ENCODE measurements at regions not wholly inside any gene's neighbourhood (a gene's known extent, or its start where the extent isn't known, plus 50 kb on each side); places are given as distances from the start of the nearest gene placed in this dataset.
"Not testable (repeated sequence)": the region's sequence is repeated elsewhere in the genome, so short reads cannot be mapped to it uniquely, and the experiment has no call there.

DNA sequence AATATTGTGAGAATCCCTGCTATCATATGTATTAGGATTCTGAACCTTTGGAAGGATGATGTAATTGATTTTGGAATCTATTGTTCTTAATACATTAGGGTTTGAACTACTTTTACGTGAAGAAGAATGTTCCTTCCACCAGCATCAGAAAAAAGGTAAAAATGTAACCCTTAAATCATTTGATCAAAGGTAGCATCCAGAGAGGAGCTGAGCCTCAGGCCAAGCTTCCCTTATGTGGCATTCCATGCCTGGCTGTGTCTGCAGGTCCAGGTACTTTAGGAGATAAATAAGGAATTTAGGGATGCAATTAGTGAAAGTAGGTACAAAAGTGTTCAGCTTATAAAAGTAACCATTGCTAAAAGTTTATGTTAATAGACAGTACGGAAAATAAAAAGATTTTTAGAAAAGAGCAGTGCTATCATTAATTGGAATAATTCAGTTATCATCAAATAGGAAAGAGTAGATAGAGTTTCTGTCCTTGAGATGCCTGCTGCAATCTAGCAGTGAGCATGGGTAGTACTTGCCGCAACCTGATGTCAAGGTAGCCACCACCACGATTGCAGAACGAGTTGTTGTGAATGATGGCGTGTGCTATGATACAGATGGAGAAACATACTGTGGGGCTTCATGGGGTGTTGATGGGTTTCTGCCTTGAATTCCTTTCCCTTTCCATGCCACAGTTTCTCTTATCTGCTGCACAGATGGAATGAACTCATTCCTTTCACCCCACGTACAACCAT is 228.8 kb downstream of the GATA3 start:
- DNase-seq: no peak

DNA sequence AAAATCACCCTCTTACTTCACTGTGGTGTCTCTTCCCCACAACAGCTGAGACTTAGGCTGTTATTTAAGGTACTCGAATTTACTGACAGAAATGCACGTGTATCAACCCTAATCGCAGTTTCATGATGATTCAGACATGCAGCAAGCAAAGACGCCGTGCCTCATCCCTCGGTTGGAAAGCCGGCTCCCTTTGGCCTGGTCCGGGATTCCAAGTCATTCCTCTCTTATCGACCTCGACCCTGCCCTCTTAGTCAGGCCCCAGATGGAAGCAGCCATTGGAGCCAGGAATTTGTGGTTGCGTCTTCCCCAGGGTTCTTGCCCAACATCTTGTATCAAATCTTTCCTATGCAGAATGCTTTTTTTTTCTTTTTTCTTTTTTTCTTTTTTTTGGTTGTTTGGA is 229.5 kb downstream of the GATA3 start:
- no peak for DNase-seq

- not testable (repeated sequence) for DNase-seq
Measured at GRCh38 chr10:8285970-8286369, 231.5 kb downstream of the GATA3 start.

- DNase-seq: no peak
Measured at GRCh38 chr10:8288600-8288999, 234.1 kb downstream of the GATA3 start.

- DNase-seq: no peak
Measured at GRCh38 chr10:8289186-8289924, 234.9 kb downstream of the GATA3 start.

DNA sequence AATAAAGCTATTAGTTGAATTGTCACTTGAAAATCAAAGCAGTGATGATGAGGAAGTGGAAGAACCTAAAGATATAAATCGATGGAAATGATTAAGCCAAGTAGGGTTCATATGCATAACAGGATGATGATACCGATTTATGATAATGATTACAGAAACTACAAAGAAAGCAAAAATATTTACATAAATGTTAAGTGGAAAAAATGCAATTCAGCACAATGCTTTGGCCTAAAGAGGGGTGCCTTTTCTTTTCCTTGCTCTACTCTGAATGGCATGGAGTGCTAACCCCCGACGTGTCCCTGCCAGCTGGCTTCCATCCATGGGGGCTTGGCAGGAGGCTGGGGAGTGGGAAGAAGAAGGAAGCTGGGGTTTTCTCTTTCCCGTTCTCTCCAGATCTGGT is 240.3 kb downstream of the GATA3 start:
- DNase-seq: no peak

DNA sequence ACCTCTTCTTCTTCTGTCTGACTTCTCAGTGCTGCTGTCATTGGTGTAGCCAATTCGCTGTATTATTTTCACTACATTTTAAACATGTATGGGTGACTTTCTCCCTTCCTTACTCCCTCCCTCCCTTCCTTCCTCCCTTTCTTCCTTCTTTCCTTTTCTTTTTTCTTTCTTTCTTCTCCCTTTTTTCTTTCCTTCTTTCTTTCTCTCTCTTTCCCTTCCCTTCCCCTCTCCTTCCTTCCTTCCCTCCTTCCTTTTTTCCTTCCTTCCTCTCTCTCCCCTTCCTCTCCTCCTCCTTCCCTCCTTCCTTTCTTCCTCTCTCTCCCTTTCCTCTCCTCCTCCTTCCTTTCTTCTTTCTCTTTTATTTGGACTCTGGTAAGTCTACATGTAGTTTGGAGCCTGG is 240.8 kb downstream of the GATA3 start:
- DNase-seq: no peak

DNA sequence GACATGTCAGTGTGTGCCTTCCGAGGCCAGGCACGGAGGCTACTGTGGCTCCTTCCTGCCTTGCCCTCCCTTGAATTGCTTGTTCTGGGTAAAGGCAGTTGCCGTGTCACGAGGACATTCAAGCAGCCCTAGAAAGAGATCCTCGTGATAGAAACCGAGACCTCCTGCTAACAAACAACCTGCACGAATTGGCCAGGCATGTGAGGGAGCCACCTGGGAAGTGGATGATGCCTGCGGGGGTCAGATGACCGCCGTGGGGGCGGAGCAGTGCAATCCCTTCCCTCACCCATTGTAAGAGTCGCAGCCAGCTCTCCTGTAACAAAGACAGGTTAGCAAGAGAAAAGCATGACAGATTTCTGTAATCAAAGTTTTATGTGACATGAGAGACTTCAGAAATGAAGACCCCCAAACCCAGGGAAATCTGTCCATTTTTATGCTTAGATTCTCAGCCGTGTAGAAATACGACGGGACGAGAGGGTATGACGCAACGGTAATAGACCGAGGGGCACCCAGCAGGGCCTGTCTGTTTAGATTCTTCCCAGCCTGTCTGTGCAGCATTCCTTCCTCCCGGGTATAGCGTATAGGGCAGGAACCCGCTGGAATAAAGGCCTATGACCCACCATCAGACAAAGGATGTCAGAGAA is 241.7 kb downstream of the GATA3 start:
- no peak for DNase-seq

DNA sequence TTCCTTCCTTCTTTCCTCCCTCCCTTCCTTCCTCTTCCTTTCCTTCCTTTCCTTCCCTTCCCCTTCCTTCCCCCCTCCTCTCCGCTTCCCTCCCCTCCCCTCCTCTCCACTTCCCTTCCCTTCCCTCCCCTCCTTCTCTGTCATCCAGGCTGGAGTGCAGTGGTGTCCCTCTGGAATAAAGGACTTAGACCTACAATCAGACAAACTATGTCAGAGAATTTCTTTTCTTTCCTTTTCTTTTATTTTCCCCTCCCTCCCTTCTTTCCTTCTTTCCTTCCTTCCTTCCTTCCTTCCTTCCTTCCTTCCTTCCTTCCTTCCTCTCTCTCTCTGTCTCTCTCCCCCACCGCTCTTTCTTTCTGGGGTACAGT is 242.2 kb downstream of the GATA3 start:
- no peak for DNase-seq

GRCh38 chr10:8297107-8297506 is 242.6 kb downstream of the GATA3 start:
- no peak for DNase-seq

DNA sequence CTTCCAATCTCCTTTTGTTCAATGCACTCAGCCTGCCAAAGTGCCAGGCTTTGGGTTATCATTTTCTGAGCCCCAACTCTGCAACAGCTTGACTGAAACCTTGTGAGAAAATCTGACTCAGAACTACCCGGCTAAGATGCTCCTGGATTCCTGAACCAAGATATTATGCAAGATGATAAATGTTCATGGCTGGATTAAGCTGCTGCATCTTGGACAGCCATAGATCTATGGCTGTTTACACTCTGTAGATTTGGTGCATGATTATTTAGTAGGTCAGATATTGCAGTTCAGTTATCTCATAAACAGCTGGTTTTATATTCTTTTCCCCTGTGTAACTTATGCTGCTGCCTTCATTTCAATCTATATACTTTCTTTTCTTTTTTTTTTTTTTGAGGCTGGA is 243.5 kb downstream of the GATA3 start:
- no peak for DNase-seq

DNA sequence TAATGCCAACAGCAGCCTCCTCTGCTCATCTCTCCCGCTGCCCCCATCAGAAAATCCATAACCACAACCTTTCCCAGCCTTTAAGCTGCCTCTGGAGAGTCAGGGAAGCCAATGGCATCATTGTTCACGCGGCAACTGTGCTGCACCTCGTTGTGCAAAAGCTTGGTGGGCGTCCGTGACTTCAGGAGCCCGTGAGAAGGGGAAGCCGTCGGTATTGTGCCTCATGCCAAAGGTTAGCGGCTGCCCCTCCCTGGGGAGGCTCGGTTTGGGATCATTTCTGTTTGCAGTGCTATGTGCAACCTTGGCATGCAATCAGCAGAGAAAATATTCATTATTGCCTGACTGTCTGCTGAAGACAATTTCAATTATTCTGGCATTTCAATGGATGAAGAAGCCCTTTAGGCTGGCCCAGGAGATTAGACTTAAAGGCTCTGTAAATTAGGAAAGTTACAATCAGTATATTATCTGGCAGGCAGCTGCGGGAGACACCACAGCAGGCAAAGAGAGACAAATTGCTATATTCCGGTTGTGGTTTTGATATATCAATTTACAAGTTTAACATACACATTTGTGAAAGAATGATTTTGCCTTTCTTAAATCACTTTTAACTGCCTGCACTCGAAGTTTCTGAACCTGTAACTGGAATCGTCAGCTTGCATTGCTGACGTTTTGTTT is 244.5 kb downstream of the GATA3 start:
- no peak for DNase-seq

DNA sequence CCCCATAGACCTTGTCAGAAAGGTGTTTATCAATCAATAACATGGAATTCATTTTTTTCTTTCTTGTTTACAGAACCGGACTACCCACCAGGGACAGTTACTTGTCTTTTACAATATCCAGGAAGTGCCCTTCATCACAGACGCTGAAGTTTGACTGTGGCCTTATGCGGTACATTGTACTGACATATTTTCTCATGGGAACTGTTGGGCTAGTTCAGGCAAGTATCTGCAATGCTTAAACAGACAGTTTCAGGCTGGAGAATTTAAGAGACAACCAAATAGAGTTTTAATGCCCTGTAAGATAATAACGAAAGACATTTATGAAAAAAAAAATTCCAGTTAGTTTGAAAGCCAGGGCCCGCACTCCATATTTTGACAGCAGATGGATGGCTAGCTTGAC is 246.4 kb downstream of the GATA3 start:
- DNase-seq: no peak

DNA sequence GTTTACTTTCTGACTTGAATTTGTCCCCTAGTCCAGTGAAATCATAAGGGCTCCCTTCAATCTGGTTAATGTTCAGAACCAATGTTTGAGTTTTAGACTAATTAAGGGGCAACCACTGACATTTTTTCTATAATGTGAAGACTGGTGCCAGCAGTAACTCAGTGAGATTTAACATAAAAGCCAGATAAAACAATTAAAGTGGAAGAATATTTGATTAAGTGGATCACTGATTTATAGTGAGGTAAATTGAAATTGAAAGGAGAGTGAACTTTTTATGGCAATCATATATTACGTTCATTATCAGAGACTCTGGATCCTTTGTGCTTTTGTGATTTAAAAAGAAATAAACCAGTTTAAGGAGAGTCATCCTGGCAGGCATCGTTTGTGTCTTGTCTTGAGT is 246.8 kb downstream of the GATA3 start:
- DNase-seq: no peak

GRCh38 chr10:8301831-8302230 is 247.3 kb downstream of the GATA3 start:
- no peak for DNase-seq

- no peak for DNase-seq
Measured at GRCh38 chr10:8302565-8302964, 248.1 kb downstream of the GATA3 start.

DNA sequence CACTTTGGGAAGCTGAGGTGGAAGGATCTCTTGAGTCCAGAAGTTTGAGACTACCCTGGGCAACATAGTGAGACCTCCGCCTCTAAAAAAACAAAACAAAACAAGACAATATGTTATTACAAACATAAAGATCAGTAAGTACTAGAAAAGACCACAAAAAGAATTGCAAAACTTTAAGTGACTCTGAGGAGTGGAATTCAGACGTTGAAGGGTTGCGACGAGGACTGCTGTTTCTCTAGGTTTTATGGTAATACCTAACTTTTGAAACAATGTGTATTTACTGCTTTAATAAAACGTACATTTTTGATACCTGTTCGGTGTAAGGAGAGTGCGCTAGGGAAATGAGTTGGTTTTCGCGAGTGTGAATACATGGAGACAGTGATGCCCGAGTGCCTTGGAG is 250.4 kb downstream of the GATA3 start:
- DNase-seq: no peak

GRCh38 chr10:8305876-8306652 is 251.6 kb downstream of the GATA3 start:
- no peak for DNase-seq

DNA sequence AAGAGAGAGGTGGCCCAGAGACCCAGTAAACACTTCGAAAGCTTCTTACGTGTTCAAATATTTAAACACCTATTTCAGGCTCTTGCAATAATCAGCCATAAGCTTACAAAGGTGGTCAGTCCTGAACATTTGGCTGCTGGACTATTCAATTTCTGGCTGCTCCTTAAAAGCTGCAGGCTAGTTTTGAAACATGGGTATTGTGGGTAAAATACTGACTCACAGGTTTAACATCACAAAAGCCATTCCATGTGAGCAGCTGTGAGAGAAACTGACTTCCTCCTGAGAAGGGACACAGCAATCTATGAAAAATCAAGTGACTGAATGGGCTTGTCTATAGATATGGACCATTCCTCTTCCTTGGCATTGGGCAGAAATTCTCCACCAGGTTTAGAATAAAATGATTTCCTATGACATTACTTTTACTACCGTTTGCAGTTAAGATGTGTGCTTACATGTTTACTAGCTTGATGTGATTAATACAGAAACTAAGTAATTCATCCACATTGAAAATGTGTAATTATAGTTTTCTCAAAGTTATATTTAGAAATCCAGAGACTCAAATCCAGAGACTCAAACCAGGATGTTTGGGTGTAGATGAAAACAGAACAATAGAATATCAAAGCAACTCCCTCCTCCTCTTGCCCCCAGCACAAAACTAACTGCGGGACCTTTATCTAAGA is 252.3 kb downstream of the GATA3 start:
- no peak for DNase-seq

DNA sequence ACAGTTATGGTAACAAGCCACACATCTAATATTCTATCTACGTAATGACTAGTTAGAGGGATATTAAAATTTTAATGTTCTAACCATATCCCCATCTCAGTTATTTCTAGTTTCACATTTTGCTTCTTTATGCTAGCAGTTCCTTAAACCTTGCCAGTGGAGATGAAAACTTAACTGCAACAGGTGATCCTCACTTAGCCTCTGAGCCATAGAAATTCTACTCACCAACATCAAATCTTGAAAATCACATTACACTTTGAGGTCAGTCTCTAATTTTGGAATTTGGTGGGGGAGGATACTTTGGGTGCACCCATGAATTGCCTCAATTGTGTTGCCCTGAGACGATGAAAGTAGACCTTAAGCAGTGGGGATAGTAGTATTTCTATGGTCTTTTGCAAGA is 256.4 kb downstream of the GATA3 start:
- no peak for DNase-seq

GRCh38 chr10:8311526-8312070 is 257.1 kb downstream of the GATA3 start:
- no peak for DNase-seq

- DNase-seq: no peak
Measured at GRCh38 chr10:8312079-8312478, 257.6 kb downstream of the GATA3 start.
